T1000 (cell line): ENCODE measurements at regions not wholly inside any gene's neighbourhood (a gene's known extent, or its start where the extent isn't known, plus 50 kb on each side); places are given as distances from the start of the nearest gene placed in this dataset.

Experiments
- DNase-seq: peaks from one replicate; lab custom pipeline; 2025; ENCODE audit warnings: mixed read lengths; lab: John Stamatoyannopoulos, UW

DNA sequence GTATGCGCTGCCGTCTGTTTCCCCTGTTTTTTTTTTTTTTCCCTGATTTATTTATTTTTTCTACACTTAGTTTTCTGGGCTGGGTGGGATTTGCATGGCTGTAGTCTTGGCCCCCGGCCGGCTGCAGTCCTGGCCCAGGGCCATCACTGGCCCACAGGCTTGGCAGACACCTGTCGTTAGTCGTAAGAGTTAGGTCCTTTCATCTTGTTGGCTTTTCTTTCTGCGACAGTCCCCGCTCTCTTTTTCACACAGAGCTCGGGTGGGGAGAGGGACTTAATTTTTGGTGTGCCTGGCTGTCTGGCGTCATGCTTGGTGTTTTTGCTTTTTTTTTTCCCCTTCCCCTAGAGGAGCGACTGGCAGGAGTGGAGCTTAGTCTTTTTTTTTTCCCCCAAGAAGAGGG is 183.4 kb downstream of the KLF13 start:
- no peak for DNase-seq

GRCh38 chr15:31511707-31512310 is 185.2 kb downstream of the KLF13 start:
- no peak for DNase-seq

DNA sequence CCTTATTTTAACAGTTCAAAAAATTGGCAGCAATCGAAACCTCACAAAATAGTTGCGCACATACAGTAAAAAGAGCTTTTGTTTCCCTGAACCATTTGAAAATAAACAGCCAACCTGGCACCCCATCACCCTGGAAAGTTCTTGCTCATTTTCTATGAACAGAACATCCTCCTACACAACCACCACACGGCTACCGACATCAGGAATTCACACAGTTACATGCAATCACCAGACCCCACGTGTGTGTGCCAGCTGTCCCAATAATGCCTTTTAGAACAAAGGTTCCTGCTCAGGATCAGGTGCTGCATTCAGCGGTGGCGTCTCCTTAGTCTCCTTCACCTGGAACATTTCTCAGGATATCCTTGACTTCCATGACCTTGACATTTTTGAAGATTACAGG is 186.5 kb downstream of the KLF13 start:
- no peak for DNase-seq

- DNase-seq: no peak
Observed at GRCh38 chr15:31516440-31516839, 189.8 kb downstream of the KLF13 start.

GRCh38 chr15:31516874-31517273 is 190.2 kb downstream of the KLF13 start:
- DNase-seq: no peak

DNA sequence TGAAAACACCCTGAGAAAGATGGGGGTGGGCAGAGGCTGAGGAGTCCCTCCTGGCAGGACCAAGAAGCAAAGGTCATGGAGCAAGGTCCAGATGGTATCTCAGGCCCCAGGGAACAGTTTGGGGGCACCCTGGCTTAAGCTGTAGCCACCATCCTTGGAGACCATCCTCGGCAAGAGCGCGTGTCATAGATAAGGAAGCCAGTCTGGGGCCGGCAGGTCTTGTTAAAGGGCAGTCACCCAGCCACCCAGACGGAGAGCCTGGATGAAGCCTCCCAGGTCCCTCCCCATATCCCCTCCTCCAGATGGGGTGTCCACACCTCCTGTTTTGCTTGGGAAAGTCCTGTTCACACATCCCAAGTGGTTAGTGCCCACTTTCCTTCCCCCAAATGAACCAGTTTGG is 191.1 kb downstream of the KLF13 start:
- no peak for DNase-seq

- no peak for DNase-seq
Observed at GRCh38 chr15:31522028-31522427, 195.4 kb downstream of the KLF13 start.

DNA sequence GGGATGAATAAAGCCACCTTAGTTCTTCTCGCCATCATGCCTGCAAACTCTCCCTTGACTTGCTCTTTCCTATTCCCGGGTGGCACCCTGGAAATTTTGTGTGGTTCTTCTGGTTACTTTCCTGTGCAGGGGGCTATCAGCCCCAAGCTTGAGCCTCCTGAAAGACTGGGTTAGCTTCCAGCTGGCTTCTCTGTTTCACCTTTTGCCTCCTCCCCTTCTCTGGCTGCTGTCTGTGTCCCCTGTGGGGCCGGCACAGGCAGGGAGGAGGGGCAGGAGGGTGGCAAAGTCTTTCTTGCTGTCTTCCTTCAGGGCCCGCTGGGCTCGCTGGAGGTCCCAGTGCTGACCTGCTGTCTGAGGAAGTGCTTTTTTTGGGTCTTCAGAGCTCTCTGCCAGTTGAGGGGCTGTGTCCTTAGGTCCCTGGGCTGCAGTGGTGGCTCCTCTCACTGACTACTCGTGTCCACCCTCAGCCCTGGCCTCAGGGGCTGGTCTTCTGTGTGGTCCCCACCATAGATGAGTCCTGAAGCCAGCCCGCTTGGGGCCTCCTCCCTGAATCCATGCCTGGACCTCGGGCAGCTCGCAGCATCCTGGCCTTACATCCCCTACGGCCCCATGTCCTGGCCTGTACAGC is 196.5 kb downstream of the KLF13 start:
- DNase-seq: no peak

DNA sequence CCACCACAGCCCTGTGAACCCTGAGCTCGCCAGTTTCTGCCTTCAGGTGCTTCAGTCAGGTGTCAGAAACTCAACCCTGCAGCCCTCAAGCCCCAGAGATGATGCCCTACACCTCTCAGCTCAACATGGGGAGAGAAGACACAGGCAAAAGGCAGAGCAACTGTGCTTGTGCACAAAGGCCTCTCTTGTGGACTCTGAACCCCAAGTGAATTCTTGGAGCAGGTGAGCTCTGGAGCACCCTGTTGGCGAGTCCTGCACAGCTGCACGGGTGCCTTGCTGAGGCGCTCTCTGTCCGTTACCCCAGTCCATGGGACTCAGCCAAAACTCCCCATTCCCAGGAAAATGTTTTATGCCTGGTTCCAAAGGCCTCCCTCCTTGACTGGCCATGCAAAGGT is 197.0 kb downstream of the KLF13 start:
- no peak for DNase-seq

DNA sequence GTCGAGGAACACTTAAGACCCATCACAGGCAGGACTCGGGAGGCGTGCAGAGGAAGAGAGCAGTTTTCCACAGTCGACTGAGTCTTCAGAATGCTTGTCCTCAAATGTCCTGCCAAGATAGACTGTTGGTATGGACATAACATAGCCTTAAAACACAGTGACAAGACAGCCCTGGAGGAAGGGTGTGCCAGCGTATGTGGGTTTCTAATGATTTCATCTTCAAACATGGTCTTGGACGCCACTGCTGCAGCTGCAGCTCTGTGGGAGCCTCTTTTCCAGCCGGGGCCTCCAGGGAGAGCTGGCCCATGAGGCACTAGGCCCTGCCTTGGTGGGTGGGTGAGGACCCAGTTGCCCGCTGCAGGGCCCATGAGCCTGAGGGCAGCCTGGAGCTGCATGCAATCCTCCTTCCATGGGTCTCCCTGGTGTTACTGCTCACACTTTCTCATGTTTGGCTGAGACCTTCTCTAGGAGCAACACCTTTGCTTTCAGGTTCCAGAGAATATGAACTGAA is 198.6 kb downstream of the KLF13 start:
- no peak for DNase-seq

- DNase-seq: no peak
Observed at GRCh38 chr15:31525988-31526665, 199.5 kb downstream of the KLF13 start.

GRCh38 chr15:31526916-31527690 is 200.5 kb downstream of the KLF13 start:
- DNase-seq: no peak

DNA sequence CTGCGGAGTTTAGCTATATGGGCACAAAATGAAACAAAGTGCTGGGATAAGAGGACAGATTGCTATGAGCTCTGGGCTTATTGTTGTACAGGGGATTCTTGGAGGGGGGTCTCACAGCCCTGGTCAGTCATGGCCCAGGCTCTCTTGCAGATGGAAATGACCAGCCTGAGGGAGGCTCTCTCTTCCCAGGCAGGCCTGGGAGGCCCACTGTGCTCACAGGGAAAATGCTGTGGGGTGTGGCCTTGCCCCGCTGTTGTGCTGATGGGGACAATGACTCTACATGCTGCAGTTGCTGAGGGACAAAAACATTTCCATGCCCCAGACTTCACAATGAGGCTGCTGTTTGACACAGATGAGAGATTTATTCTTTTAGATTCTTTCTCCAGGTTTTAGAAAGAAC is 202.2 kb downstream of the KLF13 start:
- no peak for DNase-seq

DNA sequence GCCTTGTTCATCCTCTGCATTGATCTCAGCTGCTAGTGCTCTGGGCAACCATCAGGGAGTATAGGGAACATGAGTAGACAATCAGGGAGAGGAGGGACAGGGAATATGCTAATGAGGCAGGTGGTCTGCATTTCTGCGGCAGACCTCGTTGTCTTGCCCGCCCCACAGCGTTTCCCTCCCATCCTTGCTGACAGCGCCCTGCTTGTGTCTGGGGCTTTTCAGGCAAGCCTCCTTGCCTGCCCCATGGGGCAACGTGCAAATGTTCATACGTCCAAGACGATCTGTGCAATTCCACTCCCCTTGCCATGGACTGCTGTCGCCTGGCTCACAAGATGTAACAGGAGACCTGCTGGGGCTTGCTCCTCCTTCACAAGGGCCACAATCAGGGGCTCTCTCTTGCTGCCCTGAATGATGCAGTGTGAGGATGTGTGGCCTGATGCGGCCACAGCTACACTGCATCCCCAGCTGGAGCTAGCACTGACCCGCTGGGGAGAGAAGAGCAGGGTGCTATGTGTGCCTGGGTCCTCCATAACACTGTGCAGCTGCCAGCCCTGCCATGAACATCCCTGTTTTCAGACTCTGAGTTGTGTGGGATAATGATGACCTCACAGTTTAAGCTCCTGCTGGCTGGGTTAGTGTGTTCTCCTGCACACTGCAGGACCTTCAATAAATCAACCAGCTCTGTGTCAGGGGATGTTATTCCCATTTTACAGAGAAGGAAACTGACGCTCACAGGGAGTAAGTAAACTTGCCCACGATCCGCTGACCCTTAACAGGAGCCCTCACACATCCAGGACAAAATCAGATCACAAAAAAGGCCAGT is 211.3 kb downstream of the KLF13 start:
- no peak for DNase-seq

DNA sequence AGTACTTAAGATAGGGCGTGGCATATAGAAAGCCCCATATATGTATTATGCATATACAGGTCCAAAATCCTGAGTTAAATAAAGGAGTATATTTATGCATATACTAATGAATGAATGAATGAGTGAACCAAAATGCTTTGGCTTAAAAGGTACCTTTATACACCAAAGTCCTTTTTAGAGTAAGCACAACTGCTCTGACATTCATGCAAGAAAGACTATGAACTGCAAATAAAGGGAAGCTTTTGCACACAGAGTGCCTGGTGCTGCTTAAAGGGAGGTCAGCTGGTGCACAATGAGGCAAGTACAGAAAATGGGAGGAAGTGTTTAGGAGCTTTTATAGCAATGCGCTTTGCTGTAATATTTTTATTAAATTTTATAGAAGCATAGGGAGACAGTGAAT is 214.0 kb downstream of the KLF13 start:
- DNase-seq: no peak

GRCh38 chr15:31544361-31544760 is 217.7 kb downstream of the KLF13 start:
- no peak for DNase-seq

GRCh38 chr15:31545257-31545656 is 218.6 kb downstream of the KLF13 start:
- no peak for DNase-seq

DNA sequence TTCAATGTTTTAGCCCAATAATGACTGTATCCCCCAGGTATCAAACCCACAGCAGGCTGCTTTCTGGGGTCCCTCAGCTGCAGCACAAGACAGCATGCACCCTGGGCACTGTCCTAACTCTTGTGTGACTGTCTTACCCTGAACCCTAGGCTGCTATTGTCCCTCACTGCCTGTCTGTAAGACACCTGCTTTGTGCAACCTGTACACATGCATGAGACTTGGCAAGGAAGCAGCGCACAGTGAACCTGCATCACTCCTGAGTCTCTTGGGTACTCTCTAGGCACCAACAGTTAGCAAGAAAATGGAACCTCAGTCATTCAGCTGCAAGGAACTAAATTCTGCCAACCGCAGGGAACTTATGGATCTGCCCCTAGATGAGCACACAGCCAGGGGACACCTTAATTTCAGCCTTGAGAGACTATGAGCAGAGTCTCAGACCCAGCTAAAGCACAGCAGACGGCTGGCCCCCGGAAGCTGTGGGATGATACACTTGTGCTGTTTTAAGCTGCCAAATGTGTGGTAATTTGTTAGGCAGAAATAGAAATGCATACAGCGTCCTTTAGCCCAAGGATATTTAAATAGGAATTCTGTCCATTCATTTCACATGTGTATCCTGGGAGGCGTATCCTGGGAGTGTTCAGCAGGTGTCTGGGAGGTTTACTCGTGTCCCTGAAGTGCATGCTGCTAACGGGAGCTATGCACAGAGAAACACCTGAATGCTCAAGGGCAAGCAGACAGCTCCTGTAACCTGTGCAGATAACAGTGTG is 223.8 kb downstream of the KLF13 start:
- DNase-seq: no peak

DNA sequence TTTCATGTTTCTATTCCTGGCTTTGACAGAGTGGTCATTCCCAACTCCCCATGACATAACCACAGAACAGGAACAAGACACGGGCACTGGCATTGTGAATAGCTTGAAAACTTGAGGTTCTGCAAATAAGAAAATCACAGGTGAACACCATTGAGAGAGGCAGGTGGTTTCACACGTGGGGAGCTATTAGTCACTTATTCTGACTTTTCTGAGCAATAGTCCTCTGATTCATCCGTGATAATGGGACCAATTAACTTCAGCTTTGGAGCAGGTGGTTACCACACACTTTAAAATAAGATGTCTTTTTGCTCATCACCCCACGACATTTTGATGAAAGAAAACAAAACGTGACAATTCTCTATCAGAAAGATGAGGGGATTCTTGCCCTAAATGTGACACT is 224.7 kb downstream of the KLF13 start:
- DNase-seq: no peak

- DNase-seq: no peak
Observed at GRCh38 chr15:31552482-31553099, 226.0 kb downstream of the KLF13 start.

DNA sequence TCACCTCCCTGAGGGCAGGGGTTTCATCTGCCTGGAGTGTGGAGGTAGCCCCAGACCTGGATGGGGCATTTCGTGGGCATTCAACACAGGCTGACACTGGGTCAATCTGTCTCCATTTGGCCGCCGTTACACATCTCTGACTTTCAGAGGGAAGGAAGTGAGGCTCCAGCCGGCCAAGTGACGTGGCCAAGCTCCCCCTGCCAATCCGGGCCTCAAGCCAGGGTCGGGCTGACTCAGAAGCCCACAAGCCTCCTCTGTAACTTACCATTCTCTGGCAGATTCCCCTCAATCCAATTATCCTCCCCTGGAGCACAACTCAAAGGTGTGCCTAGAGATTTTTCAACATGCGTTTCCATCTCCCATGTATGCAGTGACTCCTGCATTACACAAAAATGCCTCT is 227.6 kb downstream of the KLF13 start:
- no peak for DNase-seq
